Fibroblast of pulmonary artery (primary cell): ENCODE measurements at regions not wholly inside any gene's neighbourhood (a gene's known extent, or its start where the extent isn't known, plus 50 kb on each side); places are given as distances from the start of the nearest gene placed in this dataset.
A peak's percentile ranks its signal among the peaks of the same experiment; 100 is the strongest.

Source experiments
- DNase-seq: peaks from one replicate; pipeline ENCODE4 v3.0.0-alpha.2; 2010; ENCODE audit warnings: low read depth
- H3K4me3 ChIP-seq: replicated peaks from 2 replicates; pipeline ENCODE4 v1.5.1; 2011; ENCODE audit warnings: low read depth, mild to moderate bottlenecking, control low read depth, low read length, moderate library complexity
- CTCF ChIP-seq: IDR thresholded peaks from 2 replicates; pipeline ENCODE4 v1.5.1; 2011; ENCODE audit warnings: mild to moderate bottlenecking, control low read depth, low read length, inconsistent platforms; ENCODE audit errors: missing control alignments

GRCh38 chr12:97924122-97924521, 461.5 kb downstream of the RMST start:
- no peak for TF ChIP-seq CTCF
- no peak for DNase-seq
- no peak overlapping the region for H3K4me3 ChIP-seq

- TF ChIP-seq CTCF: no peak
- no peak overlapping the region for H3K4me3 ChIP-seq
- no peak for DNase-seq
These were observed 465.4 kb downstream of the RMST start for GRCh38 chr12:97927977-97928376.

- no peak for DNase-seq
- H3K4me3 ChIP-seq: no peak overlapping the region
- TF ChIP-seq CTCF: no peak
These were observed 473.6 kb downstream of the RMST start for GRCh38 chr12:97936165-97936564.

- no peak for TF ChIP-seq CTCF
- no peak overlapping the region for H3K4me3 ChIP-seq
- no peak for DNase-seq
These were observed 475.4 kb downstream of the RMST start for GRCh38 chr12:97938031-97938430.

GRCh38 chr12:97939156-97939555, 476.6 kb downstream of the RMST start:
- no peak for DNase-seq

GRCh38 chr12:97940105-97940504, 477.5 kb downstream of the RMST start:
- TF ChIP-seq CTCF: no peak
- DNase-seq: no peak
- H3K4me3 ChIP-seq: no peak overlapping the region

More at GRCh38 chr12:97939156-97939555, 476.6 kb downstream of the RMST start:
- no peak for TF ChIP-seq CTCF
- H3K4me3 ChIP-seq: no peak overlapping the region

- no peak overlapping the region for H3K4me3 ChIP-seq
- DNase-seq: peak; percentile 7
- no peak for TF ChIP-seq CTCF
These were observed 478.0 kb downstream of the RMST start for GRCh38 chr12:97940629-97941028.
